SK-N-SH (cell line): ENCODE measurements at regions not wholly inside any gene's neighbourhood (a gene's known extent, or its start where the extent isn't known, plus 50 kb on each side); places are given as distances from the start of the nearest gene placed in this dataset.
A peak's percentile ranks its signal among the peaks of the same experiment; 100 is the strongest.

Source experiments
- CTCF ChIA-PET: fragments of 300-600, 350-600 bp; formaldehyde crosslinking; extraction: SDS; loops from one replicate; lab custom pipeline; 2021; lab: Yijun Ruan, JAX
- POLR2A ChIA-PET: fragments of 350-600 bp; sonication (Branson Sonifier 250); formaldehyde crosslinking; extraction: SDS; loops from one replicate; lab custom pipeline; 2020; ENCODE audit warnings: antibody characterized with exemption, inconsistent platforms; lab: Yijun Ruan, JAX
- DNase-seq: peaks from one replicate; pipeline ENCODE4 v3.0.0; 2012
- H2AFZ ChIP-seq: fragments of 200-600 bp; sonication (generic); 2 replicates; pipeline ENCODE4 v1.8.1; 2016; ENCODE audit warnings: antibody characterized with exemption, mild to moderate bottlenecking, low read depth
- H3F3A ChIP-seq: fragments of 200-600 bp; sonication (generic); replicated peaks from 2 replicates; pipeline ENCODE3; 2016; ENCODE audit warnings: antibody characterized with exemption, mild to moderate bottlenecking; ENCODE audit not compliant: insufficient read depth
- H3K27ac ChIP-seq, 2 experiments: fragments of 200-500 bp in 1 of 2; fragments of 200-600 bp in 1 of 2; sonication (Bioruptor generic) in 1 of 2; sonication (generic), shearing (Covaris generic) in 1 of 2; 2 replicates each; pipeline versions ENCODE4 v1.5.1 to v1.6.1; 2014 to 2016; ENCODE audit warnings: low read depth in 2 of 2, inconsistent platforms in 1 of 2, low read length in 1 of 2, mild to moderate bottlenecking in 1 of 2, mixed read lengths in 1 of 2
- H3K27me3 ChIP-seq: fragments of 200-600 bp; sonication (generic), shearing (Covaris generic); 2 replicates; pipeline ENCODE4 v1.6.1; 2016; ENCODE audit warnings: mixed run types; ENCODE audit not compliant: insufficient read depth
- H3K36me3 ChIP-seq, 2 experiments: fragments of 200-500 bp in 1 of 2; fragments of 200-600 bp in 1 of 2; sonication (Bioruptor generic) in 1 of 2; sonication (generic) in 1 of 2; replicated peaks in 1 of 2; 2 replicates each; pipeline versions ENCODE3 to v1.5.1; 2014 to 2016; ENCODE audit warnings: low read length in 1 of 2, mild to moderate bottlenecking in 1 of 2; ENCODE audit not compliant: insufficient read depth in 2 of 2, control insufficient read depth in 1 of 2
- H3K4me1 ChIP-seq, 2 experiments: fragments of 200-500 bp in 1 of 2; fragments of 200-600 bp in 1 of 2; sonication (Bioruptor generic) in 1 of 2; sonication (generic), shearing (Covaris generic) in 1 of 2; 2 replicates each; pipeline versions ENCODE4 v1.5.1 to v1.6.1; 2014 to 2016; ENCODE audit warnings: low read depth in 1 of 2, low read length in 1 of 2, mixed run types in 1 of 2; ENCODE audit not compliant: insufficient read depth in 2 of 2, control insufficient read depth in 1 of 2
- H3K4me2 ChIP-seq: fragments of 200-600 bp; sonication (generic), shearing (Covaris generic); 2 replicates; pipeline ENCODE4 v1.6.1; 2017; ENCODE audit warnings: mixed run types
- H3K4me3 ChIP-seq, 2 experiments: fragments of 200-500 bp in 1 of 2; fragments of 200-600 bp in 1 of 2; sonication (Bioruptor generic) in 1 of 2; sonication (generic), shearing (Covaris generic) in 1 of 2; 2 replicates each; pipeline versions ENCODE4 v1.5.1 to v1.8.1; 2014 to 2016; ENCODE audit warnings: low read depth in 2 of 2, inconsistent platforms in 1 of 2, low read length in 1 of 2, mild to moderate bottlenecking in 1 of 2, mixed read lengths in 1 of 2, moderate library complexity in 1 of 2
- H3K79me2 ChIP-seq: fragments of 200-600 bp; sonication (generic); 2 replicates; pipeline ENCODE4 v1.8.1; 2017; ENCODE audit warnings: mild to moderate bottlenecking; ENCODE audit not compliant: insufficient read depth
- H3K9ac ChIP-seq: fragments of 200-600 bp; sonication (generic); 2 replicates; pipeline ENCODE4 v1.6.1; 2017; ENCODE audit warnings: mixed run types
- H3K9me2 ChIP-seq: fragments of 200-600 bp; sonication (generic); 2 replicates; pipeline ENCODE4 v1.6.1; 2017; ENCODE audit warnings: mixed run types
- H3K9me3 ChIP-seq: fragments of 200-600 bp; sonication (generic); 2 replicates; pipeline ENCODE4 v1.6.1; 2017; ENCODE audit warnings: mixed run types, mild to moderate bottlenecking, moderate library complexity
- H4K20me1 ChIP-seq: fragments of 200-600 bp; sonication (generic); 2 replicates; pipeline ENCODE4 v1.6.1; 2017; ENCODE audit warnings: mild to moderate bottlenecking, mixed run types; ENCODE audit not compliant: insufficient read depth
- ELF1 ChIP-seq: IDR thresholded peaks from 2 replicates; pipeline ENCODE4 v1.4.0; 2012
- EP300 ChIP-seq, 2 experiments: IDR thresholded peaks; 2 replicates each; pipeline versions ENCODE4 v1.4.0 to v1.6.1; 2012; ENCODE audit warnings: borderline replicate concordance in 1 of 2, low read depth in 1 of 2, low read length in 1 of 2
- EZH2phosphoT487 ChIP-seq: fragments of 200-600 bp; sonication (generic); IDR thresholded peaks from 2 replicates; pipeline ENCODE4 v1.6.1; 2017; ENCODE audit warnings: low read depth, mixed run types, mild to moderate bottlenecking, antibody characterized with exemption, moderate library complexity, borderline replicate concordance
- GATA2 ChIP-seq: sonication (generic); formaldehyde crosslinking; IDR thresholded peaks from 2 replicates; pipeline ENCODE4 v1.5.0; 2020; ENCODE audit warnings: mild to moderate bottlenecking, missing genetic modification reagents
- MAX ChIP-seq: IDR thresholded peaks from 2 replicates; pipeline ENCODE4 v1.4.0; 2012; ENCODE audit warnings: low read depth
- NFIC ChIP-seq: IDR thresholded peaks from 2 replicates; pipeline ENCODE4 v1.4.0; 2012; ENCODE audit warnings: borderline replicate concordance
- POLR2AphosphoS5 ChIP-seq: IDR thresholded peaks from 2 replicates; pipeline ENCODE4 v1.6.1; 2012; ENCODE audit warnings: low read depth, low read length
- REST ChIP-seq: IDR thresholded peaks from 2 replicates; pipeline ENCODE4 v1.6.1; 2012; ENCODE audit warnings: mild to moderate bottlenecking, low read depth, low read length, moderate library complexity
- SIN3A ChIP-seq: IDR thresholded peaks from 2 replicates; pipeline ENCODE4 v1.6.1; 2012; ENCODE audit warnings: low read depth, mild to moderate bottlenecking, low read length, moderate library complexity, borderline replicate concordance
- TCF12 ChIP-seq: IDR thresholded peaks from 2 replicates; pipeline ENCODE4 v1.4.0; 2012
- TEAD4 ChIP-seq: IDR thresholded peaks from 2 replicates; pipeline ENCODE4 v1.4.0; 2012; ENCODE audit warnings: mild to moderate bottlenecking, borderline replicate concordance; ENCODE audit not compliant: insufficient read depth
- ZBTB33 ChIP-seq: IDR thresholded peaks from 2 replicates; pipeline ENCODE4 v1.4.0; 2012; ENCODE audit warnings: low read depth, borderline replicate concordance
- WGBS: methylation state at CpG from one replicate; pipeline ENCODE4 v1.1.6; 2017; ENCODE audit warnings: low lambda C conversion rate; 5-methylcytosine and 5-hydroxymethylcytosine counted together

GRCh38 chr12:84764001-84764400 lies 148.6 kb downstream of the SLC6A15 start (continued):
- no peak for TF ChIP-seq ZBTB33
- TF ChIP-seq SIN3A = no peak
- no peak for TF ChIP-seq MAX
- no peak for TF ChIP-seq TEAD4
- TF ChIP-seq GATA2 (CRISPR knock-in tag) = no peak
- no peak for TF ChIP-seq NFIC
- TF ChIP-seq EP300 (IDR thresholded peaks at IDR 0.05; ENCODE audit: borderline replicate concordance in 1 of 2, low read depth in 1 of 2, low read length in 1 of 2) = no peak
- TF ChIP-seq EZH2phosphoT487 = no peak
- no peak for TF ChIP-seq REST

GRCh38 chr12:84763107-84763506 lies 149.5 kb downstream of the SLC6A15 start:
- Histone ChIP-seq H3K4me2 (no peak overlapping the region), H3K27ac (no peak overlapping the region), H2AFZ (no peak overlapping the region), H3K27me3 (no peaks in the 10 kb centered on the region), H3K4me3 (no peak overlapping the region), H3F3A (peaks cover 5% of the 10 kb centered on the region), H3K79me2 (no peaks in the 10 kb centered on the region), H3K9ac (no peak overlapping the region), H4K20me1 (no peaks in the 10 kb centered on the region), H3K36me3 (peaks cover 0 to 3% of the 10 kb centered on the region in 2 experiments), H3K4me1 (peaks cover 4 to 5% of the 10 kb centered on the region in 2 experiments; a peak in 2 of 4 replicates), H3K9me3 (no peaks in the 10 kb centered on the region), H3K9me2 (no peaks in the 10 kb centered on the region)
- WGBS = no CpG with 5 or more reads among the region's 1 CpG
- ChIA-PET POLR2A (no interaction called here), CTCF (interaction anchor here (1.3 kb wide), 1 partner anchor 11 kb away, joined by 3 read pairs; no protein-coding TSS in a partner anchor)
- DNase-seq = no peak
- peak; percentile 51; the same call in 1 of the 2 replicates for TF ChIP-seq NFIC
- TF ChIP-seq TCF12 = peak; percentile 43; the same call in 1 of the 2 replicates
- TF ChIP-seq TEAD4 = no peak
- TF ChIP-seq POLR2AphosphoS5 = no peak
- no peak for TF ChIP-seq ELF1
